22Rv1 (cell line): ENCODE measurements at regions not wholly inside any gene's neighbourhood (a gene's known extent, or its start where the extent isn't known, plus 50 kb on each side); places are given as distances from the start of the nearest gene placed in this dataset.

Experiments used
- H3K27ac ChIP-seq: fragments of 450-650 bp; 2 replicates; pipeline ENCODE4 v1.5.1; 2017
- ZFX ChIP-seq: fragments of 450-650 bp; IDR thresholded peaks from 2 replicates; pipeline ENCODE4 v1.6.1; 2017; ENCODE audit warnings: antibody characterized with exemption, borderline replicate concordance
- TF ChIP-seq, protein P1 (sequence below): fragments of 450-650 bp; IDR thresholded peaks from 2 replicates; pipeline ENCODE4 v1.5.1; 2017; ENCODE audit warnings: mild to moderate bottlenecking

- no peak overlapping the region for H3K27ac ChIP-seq
- no peak for TF ChIP-seq ZFX
- TF ChIP-seq, protein P1, sequence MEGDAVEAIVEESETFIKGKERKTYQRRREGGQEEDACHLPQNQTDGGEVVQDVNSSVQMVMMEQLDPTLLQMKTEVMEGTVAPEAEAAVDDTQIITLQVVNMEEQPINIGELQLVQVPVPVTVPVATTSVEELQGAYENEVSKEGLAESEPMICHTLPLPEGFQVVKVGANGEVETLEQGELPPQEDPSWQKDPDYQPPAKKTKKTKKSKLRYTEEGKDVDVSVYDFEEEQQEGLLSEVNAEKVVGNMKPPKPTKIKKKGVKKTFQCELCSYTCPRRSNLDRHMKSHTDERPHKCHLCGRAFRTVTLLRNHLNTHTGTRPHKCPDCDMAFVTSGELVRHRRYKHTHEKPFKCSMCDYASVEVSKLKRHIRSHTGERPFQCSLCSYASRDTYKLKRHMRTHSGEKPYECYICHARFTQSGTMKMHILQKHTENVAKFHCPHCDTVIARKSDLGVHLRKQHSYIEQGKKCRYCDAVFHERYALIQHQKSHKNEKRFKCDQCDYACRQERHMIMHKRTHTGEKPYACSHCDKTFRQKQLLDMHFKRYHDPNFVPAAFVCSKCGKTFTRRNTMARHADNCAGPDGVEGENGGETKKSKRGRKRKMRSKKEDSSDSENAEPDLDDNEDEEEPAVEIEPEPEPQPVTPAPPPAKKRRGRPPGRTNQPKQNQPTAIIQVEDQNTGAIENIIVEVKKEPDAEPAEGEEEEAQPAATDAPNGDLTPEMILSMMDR = no peak
Observed at GRCh38 chr16:59404509-59404908, 670.4 kb upstream of the GOT2 start.

GRCh38 chr16:59400830-59401229 lies 666.7 kb upstream of the GOT2 start:
- TF ChIP-seq, protein P1 = no peak
- no peak for TF ChIP-seq ZFX
- H3K27ac ChIP-seq = no peak overlapping the region

DNA sequence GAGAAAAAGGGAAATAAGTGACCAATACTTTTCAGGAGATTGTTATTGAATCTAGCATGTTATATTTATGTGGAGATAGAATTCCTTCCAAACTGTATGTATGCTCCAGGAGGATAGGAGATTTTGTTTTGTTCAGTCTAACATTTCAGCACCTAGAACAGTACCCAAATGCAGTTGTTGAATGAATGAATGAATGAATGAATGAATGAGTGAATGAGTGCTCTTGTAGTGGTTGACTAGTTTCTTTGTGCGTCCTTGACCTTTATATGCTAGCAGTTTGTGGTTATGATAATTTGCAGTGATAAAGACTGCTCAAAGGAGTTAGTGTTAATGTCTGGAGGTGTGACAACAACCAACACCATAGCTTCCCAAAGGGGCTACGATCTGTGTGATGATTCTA lies 663.5 kb upstream of the GOT2 start:
- TF ChIP-seq ZFX = no peak
- TF ChIP-seq, protein P1 = no peak
- no peak overlapping the region for H3K27ac ChIP-seq

GRCh38 chr16:59394526-59394925 lies 660.4 kb upstream of the GOT2 start:
- no peak overlapping the region for H3K27ac ChIP-seq
- TF ChIP-seq ZFX = no peak
- TF ChIP-seq, protein P1 = no peak

GRCh38 chr16:59392911-59393310 lies 658.8 kb upstream of the GOT2 start:
- no peak for TF ChIP-seq ZFX
- H3K27ac ChIP-seq = no peak overlapping the region

DNA sequence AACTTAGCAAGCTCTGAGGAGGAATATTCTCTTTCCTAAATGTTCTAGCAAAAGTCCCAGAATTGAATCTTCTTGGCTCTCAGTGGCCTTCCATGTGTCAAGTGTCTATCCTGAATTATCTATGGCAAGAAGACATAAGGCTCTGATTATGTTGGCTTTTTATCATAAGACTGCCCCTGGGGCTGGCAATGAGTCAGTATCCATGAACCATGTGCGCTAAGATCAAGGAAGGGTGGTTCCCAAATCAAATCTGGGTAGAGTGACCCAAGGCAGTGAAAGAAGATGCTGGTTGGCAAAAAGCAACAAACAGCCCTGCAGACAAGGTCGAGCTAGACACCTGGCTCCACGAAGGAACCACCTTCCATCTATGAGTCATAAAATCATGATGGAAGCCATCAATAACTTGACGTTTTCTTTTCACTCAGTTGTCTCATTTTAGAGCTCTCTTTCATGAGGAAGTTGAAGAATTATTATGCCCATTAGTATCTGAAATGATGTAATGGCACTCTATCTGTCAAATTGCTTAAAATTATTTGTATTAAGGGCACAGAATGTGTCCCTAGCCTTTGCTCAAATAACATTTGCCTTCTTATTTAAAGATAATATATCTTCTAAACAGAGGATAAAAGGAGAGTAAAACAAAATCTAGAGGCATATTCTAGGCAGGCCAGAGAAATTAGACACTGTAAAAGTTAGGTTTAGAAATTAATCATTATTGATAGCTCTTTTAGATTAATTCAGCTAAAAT lies 657.7 kb upstream of the GOT2 start:
- TF ChIP-seq, protein P1 = no peak
- TF ChIP-seq ZFX = no peak

DNA sequence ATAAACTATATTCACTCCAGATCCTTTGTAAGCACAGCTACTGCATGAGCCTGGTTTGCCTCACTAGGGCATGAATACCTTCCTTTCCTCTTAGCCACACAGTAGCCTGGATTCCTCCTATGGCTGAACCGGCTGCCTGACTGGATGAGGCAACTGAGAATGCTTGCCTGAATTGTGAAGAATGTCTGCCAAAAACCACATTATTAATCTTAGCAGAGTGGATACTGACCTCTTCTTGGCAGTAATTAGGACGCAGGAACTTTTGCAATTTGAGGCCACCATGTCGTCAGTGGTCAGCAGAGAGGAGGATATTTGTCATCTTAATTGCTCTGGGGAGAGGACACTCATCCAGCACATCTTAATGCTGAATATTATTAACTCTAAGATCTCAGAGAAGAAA lies 651.8 kb upstream of the GOT2 start:
- no peak overlapping the region for H3K27ac ChIP-seq
- TF ChIP-seq ZFX = no peak
- TF ChIP-seq, protein P1 = no peak

More for the DNA sequence above, 657.7 kb upstream of the GOT2 start:
- H3K27ac ChIP-seq = no peak overlapping the region

DNA sequence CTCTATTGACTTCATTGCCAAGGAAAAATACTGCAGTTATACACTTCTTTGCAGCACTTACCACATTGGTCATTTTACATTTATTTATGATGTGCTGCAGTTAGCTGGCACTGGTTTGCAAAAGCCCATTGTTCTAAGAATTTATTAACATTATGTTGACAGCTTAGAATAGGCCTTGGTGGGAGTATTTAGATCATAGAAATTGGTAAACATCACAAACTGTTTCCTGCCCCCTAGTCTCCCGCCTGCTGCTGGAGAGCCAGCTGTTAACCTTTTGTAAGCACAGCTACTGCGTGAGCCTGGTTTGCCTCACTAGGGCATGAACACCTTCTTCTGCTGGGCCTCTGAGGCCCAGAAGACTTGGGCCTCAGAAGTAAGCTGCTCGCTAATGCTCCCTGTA lies 651.4 kb upstream of the GOT2 start:
- no peak overlapping the region for H3K27ac ChIP-seq
- TF ChIP-seq ZFX = no peak
- TF ChIP-seq, protein P1 = no peak
